Central memory CD4-positive, alpha-beta T cell (primary cell): ENCODE measurements at regions not wholly inside any gene's neighbourhood (a gene's known extent, or its start where the extent isn't known, plus 50 kb on each side); places are given as distances from the start of the nearest gene placed in this dataset.
"Not testable (repeated sequence)": the region's sequence is repeated elsewhere in the genome, so short reads cannot be mapped to it uniquely, and the experiment has no call there.

Experiments
- DNase-seq: peaks from one replicate; pipeline ENCODE4 v3.0.0; 2022

- no peak for DNase-seq
These were observed 203.1 kb downstream of the SMAD2 start for GRCh38 chr18:47727409-47727808.

GRCh38 chr18:47726550-47726949, 203.9 kb downstream of the SMAD2 start:
- DNase-seq, result no peak

- no peak for DNase-seq
These were observed 204.8 kb downstream of the SMAD2 start for GRCh38 chr18:47725656-47726055.

- DNase-seq, result no peak
These were observed 206.1 kb downstream of the SMAD2 start for GRCh38 chr18:47724186-47724975.

GRCh38 chr18:47721876-47722275, 208.6 kb downstream of the SMAD2 start:
- DNase-seq, result no peak

- no peak for DNase-seq
These were observed 209.7 kb downstream of the SMAD2 start for GRCh38 chr18:47720741-47721140.

GRCh38 chr18:47719096-47719780, 211.2 kb downstream of the SMAD2 start:
- no peak for DNase-seq

- DNase-seq, result no peak
These were observed 211.8 kb downstream of the SMAD2 start for GRCh38 chr18:47718646-47719045.

GRCh38 chr18:47717257-47717656, 213.2 kb downstream of the SMAD2 start:
- no peak for DNase-seq

GRCh38 chr18:47716632-47717185, 213.8 kb downstream of the SMAD2 start:
- no peak for DNase-seq

GRCh38 chr18:47710451-47710850, 220.0 kb downstream of the SMAD2 start:
- no peak for DNase-seq

- no peak for DNase-seq
These were observed 220.9 kb downstream of the SMAD2 start for GRCh38 chr18:47709556-47709955.

GRCh38 chr18:47708206-47708605, 222.3 kb downstream of the SMAD2 start:
- no peak for DNase-seq

GRCh38 chr18:47701134-47701533, 229.3 kb downstream of the SMAD2 start:
- no peak for DNase-seq

GRCh38 chr18:47696870-47697269, 233.6 kb downstream of the SMAD2 start:
- DNase-seq, result no peak

- DNase-seq, result no peak
These were observed 238.8 kb downstream of the SMAD2 start for GRCh38 chr18:47691611-47692010.

GRCh38 chr18:47690778-47691177, 239.7 kb downstream of the SMAD2 start:
- not testable (repeated sequence) for DNase-seq

- no peak for DNase-seq
These were observed 241.1 kb downstream of the SMAD2 start for GRCh38 chr18:47689371-47689770.

- no peak for DNase-seq
These were observed 243.7 kb downstream of the SMAD2 start for GRCh38 chr18:47686806-47687205.

- DNase-seq, result no peak
These were observed 246.7 kb downstream of the SMAD2 start for GRCh38 chr18:47683774-47684173.

- DNase-seq, result no peak
These were observed 247.6 kb downstream of the SMAD2 start for GRCh38 chr18:47682876-47683275.

GRCh38 chr18:47680488-47680887, 250.0 kb downstream of the SMAD2 start:
- no peak for DNase-seq

GRCh38 chr18:47679864-47680263, 250.6 kb downstream of the SMAD2 start:
- no peak for DNase-seq

- no peak for DNase-seq
These were observed 252.5 kb downstream of the SMAD2 start for GRCh38 chr18:47677952-47678351.
